Liver (tissue), 8 donors: ENCODE measurements at regions not wholly inside any gene's neighbourhood (a gene's known extent, or its start where the extent isn't known, plus 50 kb on each side); places are given as distances from the start of the nearest gene placed in this dataset.

Source experiments
- DNase-seq: peaks from one replicate; pipeline ENCODE4 v3.0.0-alpha.2; 2017; ENCODE audit warnings: low spot score
- H3K27ac ChIP-seq, 2 donors: one replicate each; pipeline ENCODE4 v1.7.0; 2013; ENCODE audit warnings: inconsistent platforms in 2 of 2, low read length in 2 of 2, control low read depth in 1 of 2, low read depth in 1 of 2, mild to moderate bottlenecking in 1 of 2
- H3K27me3 ChIP-seq, 4 donors: one replicate each; pipeline versions ENCODE4 v1.6.1 to v1.7.0; 2013; ENCODE audit warnings: low read length in 3 of 4, inconsistent platforms in 1 of 4, mild to moderate bottlenecking in 1 of 4, moderate library complexity in 1 of 4; ENCODE audit not compliant: control insufficient read depth in 4 of 4, insufficient read depth in 4 of 4
- H3K36me3 ChIP-seq, 4 donors: one replicate each; pipeline versions ENCODE4 v1.6.1 to v1.7.0; 2013; ENCODE audit warnings: low read length in 3 of 4, mild to moderate bottlenecking in 3 of 4, low read depth in 1 of 4, moderate library complexity in 1 of 4; ENCODE audit not compliant: control insufficient read depth in 4 of 4, insufficient read depth in 3 of 4
- H3K4me1 ChIP-seq, 4 donors: one replicate each; pipeline versions ENCODE4 v1.6.1 to v1.7.0; 2013; ENCODE audit warnings: low read length in 3 of 4, mild to moderate bottlenecking in 3 of 4, moderate library complexity in 1 of 4; ENCODE audit not compliant: control insufficient read depth in 4 of 4, insufficient read depth in 4 of 4
- H3K4me3 ChIP-seq, 3 donors: one replicate each; pipeline versions ENCODE4 v1.6.1 to v1.7.0; 2013; ENCODE audit warnings: low read length in 3 of 3, control low read depth in 1 of 3, low read depth in 1 of 3, mild to moderate bottlenecking in 1 of 3
- H3K9ac ChIP-seq, 2 donors: one replicate each; pipeline ENCODE4 v1.7.0; 2013; ENCODE audit warnings: low read length in 2 of 2, mild to moderate bottlenecking in 2 of 2, moderate library complexity in 2 of 2, control low read depth in 1 of 2, low read depth in 1 of 2
- H3K9me3 ChIP-seq, 4 donors: one replicate each; pipeline versions ENCODE4 v1.6.1 to v1.7.0; 2013; ENCODE audit warnings: low read length in 3 of 4; ENCODE audit not compliant: control insufficient read depth in 4 of 4
- EGR1 ChIP-seq, 2 donors: IDR thresholded peaks; 2 replicates each; pipeline ENCODE4 v1.6.1; 2016 to 2018; ENCODE audit warnings: antibody characterized with exemption in 2 of 2, low read depth in 2 of 2
- FOXA1 ChIP-seq: IDR thresholded peaks from 2 replicates; pipeline ENCODE4 v1.6.1; 2016; ENCODE audit warnings: antibody characterized with exemption
- FOXA2 ChIP-seq: IDR thresholded peaks from 2 replicates; pipeline ENCODE4 v1.6.1; 2016; ENCODE audit warnings: antibody characterized with exemption
- GABPA ChIP-seq, 2 donors: IDR thresholded peaks in 1 of 2; conservative IDR thresholded peaks in 1 of 2; 2 replicates each; pipeline ENCODE4 v1.6.1; 2016; ENCODE audit warnings: antibody characterized with exemption in 2 of 2, mild to moderate bottlenecking in 1 of 2, moderate library complexity in 1 of 2
- HNF4A ChIP-seq, 2 donors: conservative IDR thresholded peaks; 2 replicates each; pipeline ENCODE4 v1.6.1; 2016; ENCODE audit warnings: antibody characterized with exemption in 2 of 2, mild to moderate bottlenecking in 2 of 2
- HNF4G ChIP-seq: IDR thresholded peaks from 2 replicates; pipeline ENCODE4 v1.6.1; 2016; ENCODE audit warnings: antibody characterized with exemption
- JUND ChIP-seq, 2 donors: IDR thresholded peaks; 2 replicates each; pipeline ENCODE4 v1.6.1; 2016; ENCODE audit warnings: antibody characterized with exemption in 2 of 2
- NR2F2 ChIP-seq: IDR thresholded peaks from 2 replicates; pipeline ENCODE4 v1.6.1; 2016; ENCODE audit warnings: antibody characterized with exemption
- RAD21 ChIP-seq, 2 donors: IDR thresholded peaks; 2 replicates each; pipeline ENCODE4 v1.6.1; 2016; ENCODE audit warnings: antibody characterized with exemption in 2 of 2, mild to moderate bottlenecking in 2 of 2
- REST ChIP-seq: IDR thresholded peaks from 2 replicates; pipeline ENCODE4 v1.6.1; 2016; ENCODE audit warnings: antibody characterized with exemption, mild to moderate bottlenecking
- RXRA ChIP-seq, 2 donors: IDR thresholded peaks; 2 replicates each; pipeline ENCODE4 v1.6.1; 2017 to 2018; ENCODE audit warnings: antibody characterized with exemption in 2 of 2, mild to moderate bottlenecking in 1 of 2
- SP1 ChIP-seq: IDR thresholded peaks from 2 replicates; pipeline ENCODE4 v1.6.1; 2018; ENCODE audit warnings: antibody characterized with exemption, mild to moderate bottlenecking
- TAF1 ChIP-seq: conservative IDR thresholded peaks from 2 replicates; pipeline ENCODE4 v1.6.1; 2016; ENCODE audit warnings: antibody characterized with exemption, mild to moderate bottlenecking
- YY1 ChIP-seq: IDR thresholded peaks from 2 replicates; pipeline ENCODE4 v1.6.1; 2016; ENCODE audit warnings: antibody characterized with exemption, mild to moderate bottlenecking
- ZBTB33 ChIP-seq: IDR thresholded peaks from 2 replicates; pipeline ENCODE4 v1.6.1; 2016; ENCODE audit warnings: antibody characterized with exemption
- WGBS: extraction: QIAGEN DNeasy Blood & Tissue Kit; methylation state at CpG from one replicate; pipeline ENCODE4 v1.1.7; 2013; 5-methylcytosine and 5-hydroxymethylcytosine counted together
- TF ChIP-seq, protein P1 (sequence below): IDR thresholded peaks from 2 replicates; pipeline ENCODE4 v1.6.1; 2016; ENCODE audit warnings: antibody characterized with exemption
- TF ChIP-seq, protein P2 (sequence below): fragments of 150-350 bp; IDR thresholded peaks from 2 replicates; pipeline ENCODE4 v1.5.1; 2017; ENCODE audit warnings: improper control_type of control experiment, low read depth, low read length; ENCODE audit not compliant: missing input control
- TF ChIP-seq, protein P3 (sequence below): IDR thresholded peaks from 2 replicates; pipeline ENCODE4 v1.6.1; 2016; ENCODE audit warnings: antibody characterized with exemption
- donor health status: healthy.
- donor health status: healthy.
- donor health status: healthy.
- donor health status: healthy.
- donor health status: healthy.

DNA sequence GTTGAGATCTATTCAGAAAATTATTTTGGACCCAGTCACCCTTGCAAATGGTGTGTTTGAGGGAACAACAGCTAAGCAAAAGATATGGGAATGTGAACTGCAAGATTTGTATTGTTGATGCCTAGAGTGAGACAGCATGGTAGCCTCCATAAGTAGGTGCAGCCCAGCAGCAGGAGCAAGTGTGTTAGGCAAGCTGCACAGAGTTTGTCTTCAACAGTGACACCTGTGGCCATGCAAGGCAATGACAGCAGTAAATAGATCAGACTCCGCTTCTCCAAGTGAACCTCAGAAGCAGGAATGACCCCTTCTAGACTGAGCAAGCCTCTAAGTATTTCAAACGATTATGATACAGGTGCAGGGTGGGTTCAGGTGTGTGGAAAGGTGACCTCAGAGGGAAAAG, 133.4 kb upstream of the MSX1 start:
- H3K36me3 ChIP-seq, result no peaks in the 10 kb centered on the region
- H3K27ac ChIP-seq, result no peak overlapping the region
- no peaks in the 10 kb centered on the region for H3K27me3 ChIP-seq
- no peaks in the 10 kb centered on the region for H3K4me1 ChIP-seq
- H3K4me3 ChIP-seq, result no peak overlapping the region
- H3K9me3 ChIP-seq, result peaks cover 8 to 23% (median 12%) of the 10 kb centered on the region in 4 donors
- DNase-seq, result no peak
- WGBS, result 85% methylated on average over 2 of the region's 2 CpGs
- no peak overlapping the region for H3K9ac ChIP-seq
- TF ChIP-seq HNF4A (conservative IDR thresholded peaks at IDR 0.05), result no peak
- TF ChIP-seq REST, result no peak
- no peak for TF ChIP-seq FOXA2
- no peak for TF ChIP-seq RAD21 (IDR thresholded peaks at IDR 0.05)
- TF ChIP-seq HNF4G, result no peak
- TF ChIP-seq FOXA1, result no peak
- no peak for TF ChIP-seq YY1
- no peak for TF ChIP-seq TAF1
- TF ChIP-seq JUND (IDR thresholded peaks at IDR 0.05), result no peak
- TF ChIP-seq EGR1 (IDR thresholded peaks at IDR 0.05; ENCODE audit: low read depth in 2 of 2), result no peak
- TF ChIP-seq, protein P1, sequence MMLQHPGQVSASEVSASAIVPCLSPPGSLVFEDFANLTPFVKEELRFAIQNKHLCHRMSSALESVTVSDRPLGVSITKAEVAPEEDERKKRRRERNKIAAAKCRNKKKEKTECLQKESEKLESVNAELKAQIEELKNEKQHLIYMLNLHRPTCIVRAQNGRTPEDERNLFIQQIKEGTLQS, result no peak
- no peak for TF ChIP-seq RXRA (IDR thresholded peaks at IDR 0.05)
- no peak for TF ChIP-seq GABPA (IDR thresholded peaks at IDR 0.05 in 1 of 2, conservative IDR thresholded peaks at IDR 0.05 in 1 of 2)
- no peak for TF ChIP-seq ZBTB33
- TF ChIP-seq NR2F2, result no peak
- TF ChIP-seq, protein P2, sequence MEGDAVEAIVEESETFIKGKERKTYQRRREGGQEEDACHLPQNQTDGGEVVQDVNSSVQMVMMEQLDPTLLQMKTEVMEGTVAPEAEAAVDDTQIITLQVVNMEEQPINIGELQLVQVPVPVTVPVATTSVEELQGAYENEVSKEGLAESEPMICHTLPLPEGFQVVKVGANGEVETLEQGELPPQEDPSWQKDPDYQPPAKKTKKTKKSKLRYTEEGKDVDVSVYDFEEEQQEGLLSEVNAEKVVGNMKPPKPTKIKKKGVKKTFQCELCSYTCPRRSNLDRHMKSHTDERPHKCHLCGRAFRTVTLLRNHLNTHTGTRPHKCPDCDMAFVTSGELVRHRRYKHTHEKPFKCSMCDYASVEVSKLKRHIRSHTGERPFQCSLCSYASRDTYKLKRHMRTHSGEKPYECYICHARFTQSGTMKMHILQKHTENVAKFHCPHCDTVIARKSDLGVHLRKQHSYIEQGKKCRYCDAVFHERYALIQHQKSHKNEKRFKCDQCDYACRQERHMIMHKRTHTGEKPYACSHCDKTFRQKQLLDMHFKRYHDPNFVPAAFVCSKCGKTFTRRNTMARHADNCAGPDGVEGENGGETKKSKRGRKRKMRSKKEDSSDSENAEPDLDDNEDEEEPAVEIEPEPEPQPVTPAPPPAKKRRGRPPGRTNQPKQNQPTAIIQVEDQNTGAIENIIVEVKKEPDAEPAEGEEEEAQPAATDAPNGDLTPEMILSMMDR, result no peak
- TF ChIP-seq SP1, result no peak
- TF ChIP-seq, protein P3, sequence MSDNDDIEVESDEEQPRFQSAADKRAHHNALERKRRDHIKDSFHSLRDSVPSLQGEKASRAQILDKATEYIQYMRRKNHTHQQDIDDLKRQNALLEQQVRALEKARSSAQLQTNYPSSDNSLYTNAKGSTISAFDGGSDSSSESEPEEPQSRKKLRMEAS, result no peak
